HepG2 (cell line): ENCODE measurements at regions not wholly inside any gene's neighbourhood (a gene's known extent, or its start where the extent isn't known, plus 50 kb on each side); places are given as distances from the start of the nearest gene placed in this dataset.

ENCODE experiments used
- ATAC-seq: fragments of 200-7000 bp; cut with Tn5 transposase; 3 replicates; pipeline ENCODE4 v1.9.1; 2020; ENCODE audit warnings: mild to moderate bottlenecking, moderate library complexity
- BruUV-seq: library from RNA; stranded (reverse); fragments of 400-500 nt; replicated peaks from 2 replicates; lab custom pipeline; 2021; lab: Mats Ljungman, UMichigan
- CTCF ChIA-PET: fragments of 300-600 bp; formaldehyde crosslinking; extraction: SDS; loops from one replicate; lab custom pipeline; 2021; ENCODE audit warnings: low total read pairs, inconsistent platforms, low intra/inter-chr PET ratio; lab: Yijun Ruan, JAX
- POLR2A ChIA-PET: fragments of 350-600 bp; sonication (Branson Sonifier 250); formaldehyde crosslinking; loops from one replicate; lab custom pipeline; 2020; ENCODE audit warnings: antibody characterized with exemption, inconsistent platforms; lab: Yijun Ruan, JAX
- DNase-seq: peaks from one replicate; pipeline ENCODE4 v3.0.0-alpha.2; 2015; ENCODE audit warnings: low spot score
- FAIRE-seq: peaks from 3 replicates; lab custom pipeline; 2011; peaks lifted over from hg19 to GRCh38; lab: Jason Lieb, UNC
- H2AFZ ChIP-seq: one replicate; pipeline ENCODE4 v1.6.1; 2011; ENCODE audit warnings: low read length, inconsistent platforms
- H3K27ac ChIP-seq: fragments of 300-600 bp; 3 replicates; pipeline ENCODE4 v1.8.0; 2011; ENCODE audit warnings: mixed run types, mild to moderate bottlenecking, mixed read lengths, low read length, inconsistent platforms; ENCODE audit not compliant: insufficient read depth; ENCODE audit errors: extremely low read length
- H3K27me3 ChIP-seq, 2 experiments: fragments of 200-600 bp in 1 of 2; 2 replicates in 1 of 2; 3 replicates in 1 of 2; pipeline versions ENCODE4 v1.6.0 to v1.8.0; 2011; ENCODE audit warnings: low read length in 2 of 2, mild to moderate bottlenecking in 2 of 2, moderate library complexity in 2 of 2, inconsistent platforms in 1 of 2; ENCODE audit not compliant: insufficient read depth in 2 of 2, control insufficient read depth in 1 of 2
- H3K36me3 ChIP-seq, 2 experiments: fragments of 200-600 bp in 1 of 2; replicated peaks in 1 of 2; 2 replicates in 1 of 2; 3 replicates in 1 of 2; pipeline versions ENCODE4 v1.5.1 to v1.8.0; 2011; ENCODE audit warnings: low read length in 2 of 2, inconsistent platforms in 1 of 2; ENCODE audit not compliant: insufficient read depth in 2 of 2, control insufficient read depth in 1 of 2
- H3K4me1 ChIP-seq: 2 replicates; pipeline ENCODE4 v1.5.1; 2012; ENCODE audit warnings: low read length, inconsistent platforms; ENCODE audit not compliant: insufficient read depth
- H3K4me2 ChIP-seq: 2 replicates; pipeline ENCODE4 v1.6.0; 2011; ENCODE audit warnings: low read depth, low read length, inconsistent platforms
- H3K4me3 ChIP-seq, 3 experiments: fragments of 200-600 bp in 1 of 3; sonication (generic), shearing (Covaris generic) in 1 of 3; replicated peaks in 1 of 3; 2 replicates each; pipeline ENCODE4 v1.5.1; 2011 to 2016; ENCODE audit warnings: low read length in 3 of 3, inconsistent platforms in 2 of 3, low read depth in 2 of 3, mild to moderate bottlenecking in 2 of 3, control low read depth in 1 of 3, mixed read lengths in 1 of 3; ENCODE audit not compliant: insufficient read depth in 1 of 3
- H3K79me2 ChIP-seq: one replicate; pipeline ENCODE4 v1.6.1; 2011; ENCODE audit warnings: low read length, inconsistent platforms; ENCODE audit not compliant: insufficient read depth
- H3K9ac ChIP-seq: 2 replicates; pipeline ENCODE4 v1.6.0; 2011; ENCODE audit warnings: mild to moderate bottlenecking, low read depth, low read length, inconsistent platforms; ENCODE audit not compliant: insufficient read depth
- H3K9me3 ChIP-seq: 2 replicates; pipeline ENCODE4 v1.5.1; 2012; ENCODE audit warnings: mild to moderate bottlenecking, low read length
- H4K20me1 ChIP-seq: 2 replicates; pipeline ENCODE4 v1.6.0; 2011; ENCODE audit warnings: inconsistent platforms, mild to moderate bottlenecking, low read length, moderate library complexity; ENCODE audit not compliant: insufficient read depth
- AGO1 ChIP-seq: fragments of 200-400 bp; formaldehyde crosslinking; IDR thresholded peaks from 2 replicates; pipeline ENCODE4 v1.6.1; 2017; ENCODE audit warnings: mild to moderate bottlenecking, low read depth, low read length, moderate library complexity; ENCODE audit not compliant: poor library complexity, severe bottlenecking
- MYNN ChIP-seq: sonication (generic); formaldehyde crosslinking; IDR thresholded peaks from 2 replicates; pipeline ENCODE4 v1.4.0; 2020; ENCODE audit warnings: mild to moderate bottlenecking, low read depth, missing genetic modification reagents
- PCBP1 ChIP-seq: fragments of 200-400 bp; formaldehyde crosslinking; IDR thresholded peaks from 2 replicates; pipeline ENCODE4 v1.6.1; 2017; ENCODE audit warnings: mild to moderate bottlenecking, low read depth, low read length, borderline replicate concordance
- PRDM10 ChIP-seq: sonication (generic); formaldehyde crosslinking; IDR thresholded peaks from 2 replicates; pipeline ENCODE4 v1.4.0; 2020; ENCODE audit warnings: low read depth, missing genetic modification reagents
- RAD21 ChIP-seq: fragments of 450-650 bp; formaldehyde crosslinking; IDR thresholded peaks from 2 replicates; pipeline ENCODE4 v1.5.0; 2020; ENCODE audit warnings: mild to moderate bottlenecking
- SP140L ChIP-seq: sonication (generic); formaldehyde crosslinking; IDR thresholded peaks from 2 replicates; pipeline ENCODE4 v1.4.0; 2020; ENCODE audit warnings: missing genetic modification reagents, borderline replicate concordance
- ZNF317 ChIP-seq: sonication (generic); formaldehyde crosslinking; IDR thresholded peaks from 2 replicates; pipeline ENCODE4 v1.5.0; 2020; ENCODE audit warnings: mild to moderate bottlenecking, missing genetic modification reagents
- ZNF780A ChIP-seq: sonication (generic); formaldehyde crosslinking; IDR thresholded peaks from 2 replicates; pipeline ENCODE4 v1.8.0; 2022; ENCODE audit warnings: mild to moderate bottlenecking, missing genetic modification reagents, moderate library complexity
- ZNF883 ChIP-seq: sonication (generic); formaldehyde crosslinking; IDR thresholded peaks from 2 replicates; pipeline ENCODE4 v1.5.1; 2020; ENCODE audit warnings: mild to moderate bottlenecking, missing genetic modification reagents; ENCODE audit errors: not compliant biosample characterization
- ZSCAN29 ChIP-seq: sonication (generic); formaldehyde crosslinking; conservative IDR thresholded peaks from 2 replicates; pipeline ENCODE4 v1.4.0; 2020; ENCODE audit warnings: mild to moderate bottlenecking, missing genetic modification reagents
- in situ Hi-C: cut with HindIII; loops from 2 replicates; pipeline ENCODE4 v1.10.0; 2017; ENCODE audit warnings: low pct_unique_long_range_greater_than_20kb; ENCODE audit not compliant: extremely low pct_ligation_motif_present
- intact Hi-C: fragments of 100-400 bp; cut with micrococcal nuclease; formaldehyde crosslinking; loops from one replicate; pipeline ENCODE4 v1.10.0; 2022; ENCODE audit not compliant: unreplicated experiment

GRCh38 chr12:91901381-91902074 lies 244.1 kb downstream of the BTG1 start (continued):
- TF ChIP-seq PRDM10 (CRISPR knock-in tag) (no peak), SP140L (CRISPR knock-in tag) (no peak)

GRCh38 chr12:91900971-91901370 lies 244.7 kb downstream of the BTG1 start:
- H3K9ac ChIP-seq = no peak overlapping the region
- ATAC-seq (no peak), FAIRE-seq (no peak), DNase-seq (no peak)
- ChIA-PET CTCF (no interaction called here), POLR2A (no interaction called here)
- BruUV-seq = no TSS peak
- in situ Hi-C loops = no loop called here
- no peaks in the 10 kb centered on the region for H3K4me1 ChIP-seq
- H4K20me1 ChIP-seq = no peaks in the 10 kb centered on the region
- H3K4me2 ChIP-seq = no peak overlapping the region
- no peaks in the 10 kb centered on the region for H3K27me3 ChIP-seq
- TF ChIP-seq ZSCAN29 (CRISPR knock-in tag) (no peak), RAD21 (CRISPR knock-in tag) (no peak), ZNF317 (CRISPR knock-in tag) (no peak), PCBP1 (no peak), ZNF883 (CRISPR knock-in tag) (no peak), MYNN (CRISPR knock-in tag) (no peak), AGO1 (no peak), ZNF780A (no peak)
- intact Hi-C loops = no loop called here
- H3K36me3 ChIP-seq = no peaks in the 10 kb centered on the region
- no peak overlapping the region for H2AFZ ChIP-seq
- H3K9me3 ChIP-seq = no peaks in the 10 kb centered on the region; the same call in 1 of the 2 replicates
- no peak overlapping the region for H3K27ac ChIP-seq
- H3K79me2 ChIP-seq = no peaks in the 10 kb centered on the region
- H3K4me3 ChIP-seq = no peak overlapping the region
